Ovary (tissue), 3 donors: ENCODE measurements at regions not wholly inside any gene's neighbourhood (a gene's known extent, or its start where the extent isn't known, plus 50 kb on each side); places are given as distances from the start of the nearest gene placed in this dataset.

ENCODE experiments used
- POLR2A ChIP-seq: fragments of 450-650 bp; IDR thresholded peaks from one replicate; pipeline ENCODE4 v1.6.1; 2017; ENCODE audit warnings: antibody characterized with exemption, mild to moderate bottlenecking, moderate library complexity
- TF ChIP-seq, protein P1 (sequence below), 3 donors: fragments of 450-650 bp in 2 of 3; fragments of 200-600 bp in 1 of 3; IDR thresholded peaks; one replicate each; pipeline versions ENCODE4 v1.5.1 to v1.8.0; 2016 to 2022; ENCODE audit warnings: antibody characterized with exemption in 3 of 3, mild to moderate bottlenecking in 1 of 3
- donor health status: DM: no; HTN: no; CAD: no.

DNA sequence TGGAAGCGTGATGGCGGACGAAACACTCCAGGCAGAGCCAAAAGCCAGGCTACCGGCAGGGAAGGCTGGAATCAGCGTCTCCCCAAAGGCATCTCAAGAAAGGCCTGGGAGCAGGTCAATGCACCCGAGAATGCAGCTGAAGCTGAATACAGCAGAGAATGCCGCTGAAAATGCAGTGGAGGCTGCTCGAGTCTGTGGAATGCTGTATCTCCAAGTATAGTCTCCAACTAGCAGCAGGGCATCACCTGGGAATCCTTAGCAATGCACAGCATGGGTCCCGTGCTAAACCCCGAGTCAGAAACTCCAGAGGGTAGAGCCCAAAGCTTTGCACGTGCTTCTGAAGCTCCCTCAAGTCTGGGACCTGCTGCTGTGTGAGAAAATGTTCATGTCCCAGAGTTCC lies 191.1 kb upstream of the ALKAL2 start:
- TF ChIP-seq, protein P1, sequence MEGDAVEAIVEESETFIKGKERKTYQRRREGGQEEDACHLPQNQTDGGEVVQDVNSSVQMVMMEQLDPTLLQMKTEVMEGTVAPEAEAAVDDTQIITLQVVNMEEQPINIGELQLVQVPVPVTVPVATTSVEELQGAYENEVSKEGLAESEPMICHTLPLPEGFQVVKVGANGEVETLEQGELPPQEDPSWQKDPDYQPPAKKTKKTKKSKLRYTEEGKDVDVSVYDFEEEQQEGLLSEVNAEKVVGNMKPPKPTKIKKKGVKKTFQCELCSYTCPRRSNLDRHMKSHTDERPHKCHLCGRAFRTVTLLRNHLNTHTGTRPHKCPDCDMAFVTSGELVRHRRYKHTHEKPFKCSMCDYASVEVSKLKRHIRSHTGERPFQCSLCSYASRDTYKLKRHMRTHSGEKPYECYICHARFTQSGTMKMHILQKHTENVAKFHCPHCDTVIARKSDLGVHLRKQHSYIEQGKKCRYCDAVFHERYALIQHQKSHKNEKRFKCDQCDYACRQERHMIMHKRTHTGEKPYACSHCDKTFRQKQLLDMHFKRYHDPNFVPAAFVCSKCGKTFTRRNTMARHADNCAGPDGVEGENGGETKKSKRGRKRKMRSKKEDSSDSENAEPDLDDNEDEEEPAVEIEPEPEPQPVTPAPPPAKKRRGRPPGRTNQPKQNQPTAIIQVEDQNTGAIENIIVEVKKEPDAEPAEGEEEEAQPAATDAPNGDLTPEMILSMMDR (IDR thresholded peaks at IDR 0.05), result no peak
- no peak for TF ChIP-seq POLR2A
